Keratinocyte (primary cell): ENCODE measurements at regions not wholly inside any gene's neighbourhood (a gene's known extent, or its start where the extent isn't known, plus 50 kb on each side); places are given as distances from the start of the nearest gene placed in this dataset.

Experiments
- DNase-seq: peaks from one replicate; pipeline ENCODE4 v3.0.0-alpha.2; 2011; ENCODE audit warnings: low read depth, missing footprints, low spot score
- FAIRE-seq: peaks from 2 replicates; lab custom pipeline; 2011; peaks lifted over from hg19 to GRCh38; lab: Jason Lieb, UNC
- H2AFZ ChIP-seq: 2 replicates; pipeline ENCODE4 v1.6.0; 2012; ENCODE audit warnings: low read length, control low read depth, inconsistent platforms; ENCODE audit not compliant: control insufficient read depth
- H3K27ac ChIP-seq: 2 replicates; pipeline ENCODE4 v1.5.1; 2011; ENCODE audit warnings: low read length; ENCODE audit not compliant: control insufficient read depth, insufficient read depth
- H3K27me3 ChIP-seq: 3 replicates; pipeline ENCODE4 v1.6.0; 2011; ENCODE audit warnings: low read length; ENCODE audit not compliant: control insufficient read depth, insufficient read depth; ENCODE audit errors: extremely low read depth
- H3K36me3 ChIP-seq, 2 experiments: 2 replicates in 1 of 2; 3 replicates in 1 of 2; pipeline ENCODE4 v1.5.1; 2011; ENCODE audit warnings: low read length in 2 of 2, mild to moderate bottlenecking in 1 of 2; ENCODE audit not compliant: control insufficient read depth in 2 of 2, insufficient read depth in 2 of 2; ENCODE audit errors: extremely low read depth in 1 of 2
- H3K4me1 ChIP-seq: 3 replicates; pipeline ENCODE4 v1.5.1; 2011; ENCODE audit warnings: low read length; ENCODE audit not compliant: control insufficient read depth, insufficient read depth; ENCODE audit errors: extremely low read depth
- H3K4me2 ChIP-seq: 3 replicates; pipeline ENCODE4 v1.6.0; 2011; ENCODE audit warnings: low read depth, low read length; ENCODE audit not compliant: control insufficient read depth, insufficient read depth; ENCODE audit errors: extremely low read depth
- H3K4me3 ChIP-seq, 3 experiments: fragments of 200-600 bp in 1 of 3; sonication (generic) in 1 of 3; 2 replicates in 2 of 3; 3 replicates in 1 of 3; pipeline ENCODE4 v1.5.1; 2011 to 2016; ENCODE audit warnings: low read length in 3 of 3, mild to moderate bottlenecking in 3 of 3, control low read depth in 2 of 3, inconsistent platforms in 1 of 3, low read depth in 1 of 3, mixed read lengths in 1 of 3, mixed run types in 1 of 3, moderate library complexity in 1 of 3; ENCODE audit not compliant: control insufficient read depth in 2 of 3, insufficient read depth in 2 of 3; ENCODE audit errors: extremely low read depth in 1 of 3
- H3K79me2 ChIP-seq: 2 replicates; pipeline ENCODE4 v1.6.0; 2012; ENCODE audit warnings: low read length; ENCODE audit not compliant: control insufficient read depth, insufficient read depth
- H3K9ac ChIP-seq: 3 replicates; pipeline ENCODE4 v1.6.0; 2011; ENCODE audit warnings: low read length; ENCODE audit not compliant: control insufficient read depth, insufficient read depth; ENCODE audit errors: extremely low read depth
- H3K9me1 ChIP-seq: 3 replicates; pipeline ENCODE4 v1.6.0; 2011; ENCODE audit warnings: low read length; ENCODE audit not compliant: control insufficient read depth, insufficient read depth; ENCODE audit errors: extremely low read depth
- H3K9me3 ChIP-seq: 2 replicates; pipeline ENCODE4 v1.5.1; 2012; ENCODE audit warnings: low read depth, low read length; ENCODE audit not compliant: control insufficient read depth
- H4K20me1 ChIP-seq: 3 replicates; pipeline ENCODE4 v1.6.0; 2011; ENCODE audit warnings: low read length; ENCODE audit not compliant: control insufficient read depth, insufficient read depth; ENCODE audit errors: extremely low read depth
- CTCF ChIP-seq, 3 experiments: IDR thresholded peaks in 1 of 3; conservative IDR thresholded peaks in 1 of 3; optimal IDR thresholded peaks in 1 of 3; 2 replicates in 2 of 3; 3 replicates in 1 of 3; pipeline versions ENCODE3 to v1.5.1; 2011; ENCODE audit warnings: low read length in 3 of 3, mild to moderate bottlenecking in 3 of 3, moderate library complexity in 2 of 3, control low read depth in 1 of 3, inconsistent platforms in 1 of 3; ENCODE audit not compliant: insufficient read depth in 2 of 3; ENCODE audit errors: extremely low read depth in 1 of 3
- EZH2 ChIP-seq: IDR thresholded peaks from one replicate; pipeline ENCODE4 v1.6.1; 2012; ENCODE audit warnings: inconsistent platforms, mild to moderate bottlenecking, low read length, moderate library complexity
- dilution Hi-C: fragments of 300-500 bp; cut with MboI; formaldehyde crosslinking; loops from one replicate; pipeline ENCODE4 v1.7.0; 2020; ENCODE audit warnings: low sequenced_read_pairs; ENCODE audit not compliant: extremely low pct_ligation_motif_present

- Histone ChIP-seq H2AFZ (peak overlapping the region; percentile 79), H3K9ac (no peak overlapping the region), H3K9me1 (no peaks in the 10 kb centered on the region), H3K4me1 (no peaks in the 10 kb centered on the region), H4K20me1 (no peaks in the 10 kb centered on the region), H3K36me3 (no peaks in the 10 kb centered on the region), H3K27me3 (no peaks in the 10 kb centered on the region), H3K27ac (no peak overlapping the region), H3K79me2 (no peaks in the 10 kb centered on the region), H3K9me3 (no peaks in the 10 kb centered on the region), H3K4me2 (no peak overlapping the region), H3K4me3 (no peak overlapping the region)
- dilution Hi-C loops = no loop called here
- DNase-seq (no peak), FAIRE-seq (no peak)
- TF ChIP-seq CTCF (optimal IDR thresholded peaks at IDR 0.05 in 1 of 3, IDR thresholded peaks at IDR 0.05 in 1 of 3, conservative IDR thresholded peaks at IDR 0.05 in 1 of 3; ENCODE audit: extremely low read depth in 1 of 3, insufficient read depth in 2 of 3, low read length in 3 of 3) = no peak
- no peak for TF ChIP-seq EZH2
These were observed 1491.2 kb downstream of the STIM2 start for GRCh38 chr4:28351826-28352225.

- H3K4me3 ChIP-seq = no peak overlapping the region
- no peaks in the 10 kb centered on the region for H3K27me3 ChIP-seq
- H3K79me2 ChIP-seq = no peaks in the 10 kb centered on the region
- no peaks in the 10 kb centered on the region for H3K9me3 ChIP-seq
- no peaks in the 10 kb centered on the region for H3K9me1 ChIP-seq
- no peak overlapping the region for H3K9ac ChIP-seq
- TF ChIP-seq CTCF (optimal IDR thresholded peaks at IDR 0.05 in 1 of 3, IDR thresholded peaks at IDR 0.05 in 1 of 3, conservative IDR thresholded peaks at IDR 0.05 in 1 of 3; ENCODE audit: extremely low read depth in 1 of 3, insufficient read depth in 2 of 3, low read length in 3 of 3) = no peak
- TF ChIP-seq EZH2 = no peak
- no peaks in the 10 kb centered on the region for H3K4me1 ChIP-seq
- no peak overlapping the region for H3K4me2 ChIP-seq
- DNase-seq (no peak), FAIRE-seq (no peak)
- no peak overlapping the region for H2AFZ ChIP-seq
- no peak overlapping the region for H3K27ac ChIP-seq
- no peaks in the 10 kb centered on the region for H3K36me3 ChIP-seq
- H4K20me1 ChIP-seq = no peaks in the 10 kb centered on the region
- dilution Hi-C loops = no loop called here
These were observed 1494.4 kb downstream of the STIM2 start for GRCh38 chr4:28354880-28355656.
